ENCODE measurements at regions not wholly inside any gene's neighbourhood (a gene's known extent, or its start where the extent isn't known, plus 50 kb on each side); places are given as distances from the start of the nearest gene placed in this dataset.

- no peaks in the 10 kb centered on the region for H3K9me3 ChIP-seq (ENCODE audit: control insufficient read depth, low read length)
- no peak overlapping the region for H3K4me3 ChIP-seq (ENCODE audit: low read length in 2 of 2)
- intact Hi-C loops (cut with DNase I): no loop called here
- no peaks in the 10 kb centered on the region for H3K36me3 ChIP-seq (ENCODE audit: control insufficient read depth in 1 of 2, insufficient read depth in 2 of 2, low read length in 1 of 2)
- ATAC-seq (ENCODE audit: low FRiP score) (no peak), DNase-seq (no peak)
- WGBS, 2 donors: 55 to 57% methylated on average over 8 of the region's 8 CpGs
- no peaks in the 10 kb centered on the region for H3K4me1 ChIP-seq (ENCODE audit: control insufficient read depth in 1 of 2, insufficient read depth in 2 of 2, low read length in 2 of 2)
- peaks cover 0 to 2% of the 10 kb centered on the region in 2 donors for H3K27me3 ChIP-seq (ENCODE audit: control insufficient read depth in 1 of 2, insufficient read depth in 2 of 2, low read length in 1 of 2)
- no peak overlapping the region for H3K27ac ChIP-seq (ENCODE audit: low read depth in 1 of 2, low read length in 2 of 2)
These were observed 267.4 kb upstream of the ACVR2A start for GRCh38 chr2:147577323-147577997.

- H3K27me3 ChIP-seq (ENCODE audit: control insufficient read depth in 1 of 2, insufficient read depth in 2 of 2, low read length in 1 of 2): peaks cover 0 to 2% of the 10 kb centered on the region in 2 donors
- DNase-seq: no peak
- no peak overlapping the region for H3K4me3 ChIP-seq (ENCODE audit: low read length in 2 of 2)
- no peak for ATAC-seq (ENCODE audit: low FRiP score)
- H3K9me3 ChIP-seq (ENCODE audit: control insufficient read depth, low read length): no peaks in the 10 kb centered on the region
- no peaks in the 10 kb centered on the region for H3K4me1 ChIP-seq (ENCODE audit: control insufficient read depth in 1 of 2, insufficient read depth in 2 of 2, low read length in 2 of 2)
- H3K27ac ChIP-seq (ENCODE audit: low read depth in 1 of 2, low read length in 2 of 2): no peak overlapping the region
- 92 to 94% methylated on average over 3 of the region's 3 CpGs for WGBS, 2 donors
- H3K36me3 ChIP-seq (ENCODE audit: control insufficient read depth in 1 of 2, insufficient read depth in 2 of 2, low read length in 1 of 2): no peaks in the 10 kb centered on the region
- intact Hi-C loops (cut with DNase I): no loop called here
These were observed 269.7 kb upstream of the ACVR2A start for GRCh38 chr2:147575106-147575505.

GRCh38 chr2:147572622-147573021 lies 272.2 kb upstream of the ACVR2A start:
- no peaks in the 10 kb centered on the region for H3K9me3 ChIP-seq (ENCODE audit: control insufficient read depth, low read length)
- no peaks in the 10 kb centered on the region for H3K4me1 ChIP-seq (ENCODE audit: control insufficient read depth in 1 of 2, insufficient read depth in 2 of 2, low read length in 2 of 2)
- ATAC-seq (ENCODE audit: low FRiP score) (no peak), DNase-seq (no peak)
- WGBS, 2 donors: 92 to 96% methylated on average over 2 of the region's 2 CpGs
- intact Hi-C loops (cut with DNase I): no loop called here
- peaks cover 0 to 2% of the 10 kb centered on the region in 2 donors for H3K27me3 ChIP-seq (ENCODE audit: control insufficient read depth in 1 of 2, insufficient read depth in 2 of 2, low read length in 1 of 2)
- H3K36me3 ChIP-seq (ENCODE audit: control insufficient read depth in 1 of 2, insufficient read depth in 2 of 2, low read length in 1 of 2): no peaks in the 10 kb centered on the region
- H3K4me3 ChIP-seq (ENCODE audit: low read length in 2 of 2): no peak overlapping the region
- no peak overlapping the region for H3K27ac ChIP-seq (ENCODE audit: low read depth in 1 of 2, low read length in 2 of 2)

GRCh38 chr2:147569426-147569825 lies 275.4 kb upstream of the ACVR2A start:
- DNase-seq (no peak), ATAC-seq (ENCODE audit: low FRiP score) (no peak)
- H3K9me3 ChIP-seq (ENCODE audit: control insufficient read depth, low read length): no peaks in the 10 kb centered on the region
- WGBS, 2 donors: 72 to 76% methylated on average over 3 of the region's 3 CpGs
- no peaks in the 10 kb centered on the region for H3K36me3 ChIP-seq (ENCODE audit: control insufficient read depth in 1 of 2, insufficient read depth in 2 of 2, low read length in 1 of 2)
- no peak overlapping the region for H3K4me3 ChIP-seq (ENCODE audit: low read length in 2 of 2)
- H3K27me3 ChIP-seq (ENCODE audit: control insufficient read depth in 1 of 2, insufficient read depth in 2 of 2, low read length in 1 of 2): peaks cover 0 to 2% of the 10 kb centered on the region in 2 donors
- no peak overlapping the region for H3K27ac ChIP-seq (ENCODE audit: low read depth in 1 of 2, low read length in 2 of 2)
- no peaks in the 10 kb centered on the region for H3K4me1 ChIP-seq (ENCODE audit: control insufficient read depth in 1 of 2, insufficient read depth in 2 of 2, low read length in 2 of 2)
- intact Hi-C loops (cut with DNase I): no loop called here

GRCh38 chr2:147568109-147568508 lies 276.7 kb upstream of the ACVR2A start:
- 94 to 95% methylated on average over 3 of the region's 3 CpGs for WGBS, 2 donors
- DNase-seq (no peak), ATAC-seq (ENCODE audit: low FRiP score) (no peak)
- H3K27me3 ChIP-seq (ENCODE audit: control insufficient read depth in 1 of 2, insufficient read depth in 2 of 2, low read length in 1 of 2): no peaks in the 10 kb centered on the region
- no peak overlapping the region for H3K27ac ChIP-seq (ENCODE audit: low read depth in 1 of 2, low read length in 2 of 2)
- no peaks in the 10 kb centered on the region for H3K9me3 ChIP-seq (ENCODE audit: control insufficient read depth, low read length)
- H3K4me3 ChIP-seq (ENCODE audit: low read length in 2 of 2): no peak overlapping the region
- no peaks in the 10 kb centered on the region for H3K36me3 ChIP-seq (ENCODE audit: control insufficient read depth in 1 of 2, insufficient read depth in 2 of 2, low read length in 1 of 2)
- no peaks in the 10 kb centered on the region for H3K4me1 ChIP-seq (ENCODE audit: control insufficient read depth in 1 of 2, insufficient read depth in 2 of 2, low read length in 2 of 2)
- intact Hi-C loops (cut with DNase I): no loop called here

GRCh38 chr2:147567136-147567535 lies 277.7 kb upstream of the ACVR2A start:
- Histone ChIP-seq H3K4me1 (ENCODE audit: control insufficient read depth in 1 of 2, insufficient read depth in 2 of 2, low read length in 2 of 2) (no peaks in the 10 kb centered on the region), H3K27ac (ENCODE audit: low read depth in 1 of 2, low read length in 2 of 2) (no peak overlapping the region), H3K4me3 (ENCODE audit: low read length in 2 of 2) (no peak overlapping the region), H3K9me3 (ENCODE audit: control insufficient read depth, low read length) (no peaks in the 10 kb centered on the region), H3K27me3 (ENCODE audit: control insufficient read depth in 1 of 2, insufficient read depth in 2 of 2, low read length in 1 of 2) (no peaks in the 10 kb centered on the region), H3K36me3 (ENCODE audit: control insufficient read depth in 1 of 2, insufficient read depth in 2 of 2, low read length in 1 of 2) (no peaks in the 10 kb centered on the region)
- intact Hi-C loops (cut with DNase I): no loop called here
- WGBS, 2 donors: 59 to 66% methylated on average over 2 of the region's 2 CpGs
- no peak for DNase-seq
- ATAC-seq (ENCODE audit: low FRiP score): no peak

GRCh38 chr2:147560810-147561535 lies 283.9 kb upstream of the ACVR2A start:
- no peak for DNase-seq
- H3K27ac ChIP-seq (ENCODE audit: low read depth in 1 of 2, low read length in 2 of 2): no peak overlapping the region
- peaks cover 0 to 1% of the 10 kb centered on the region in 2 donors for H3K27me3 ChIP-seq (ENCODE audit: control insufficient read depth in 1 of 2, insufficient read depth in 2 of 2, low read length in 1 of 2)
- no peaks in the 10 kb centered on the region for H3K36me3 ChIP-seq (ENCODE audit: control insufficient read depth in 1 of 2, insufficient read depth in 2 of 2, low read length in 1 of 2)
- no peak overlapping the region for H3K4me3 ChIP-seq (ENCODE audit: low read length in 2 of 2)
- ATAC-seq (ENCODE audit: low FRiP score): no peak
- no peaks in the 10 kb centered on the region for H3K4me1 ChIP-seq (ENCODE audit: control insufficient read depth in 1 of 2, insufficient read depth in 2 of 2, low read length in 2 of 2)
- 47 to 48% methylated on average over 5 of the region's 5 CpGs for WGBS, 2 donors
- intact Hi-C loops (cut with DNase I): no loop called here
- no peaks in the 10 kb centered on the region for H3K9me3 ChIP-seq (ENCODE audit: control insufficient read depth, low read length)

GRCh38 chr2:147559070-147559725 lies 285.6 kb upstream of the ACVR2A start:
- Histone ChIP-seq H3K27me3 (ENCODE audit: control insufficient read depth in 1 of 2, insufficient read depth in 2 of 2, low read length in 1 of 2) (peaks cover 0 to 1% of the 10 kb centered on the region in 2 donors), H3K27ac (ENCODE audit: low read depth in 1 of 2, low read length in 2 of 2) (no peak overlapping the region), H3K4me1 (ENCODE audit: control insufficient read depth in 1 of 2, insufficient read depth in 2 of 2, low read length in 2 of 2) (no peaks in the 10 kb centered on the region), H3K4me3 (ENCODE audit: low read length in 2 of 2) (no peak overlapping the region), H3K36me3 (ENCODE audit: control insufficient read depth in 1 of 2, insufficient read depth in 2 of 2, low read length in 1 of 2) (no peaks in the 10 kb centered on the region), H3K9me3 (ENCODE audit: control insufficient read depth, low read length) (no peaks in the 10 kb centered on the region)
- DNase-seq (no peak), ATAC-seq (ENCODE audit: low FRiP score) (no peak)
- intact Hi-C loops (cut with DNase I): no loop called here
- 48 to 62% methylated on average over 4 of the region's 4 CpGs for WGBS, 2 donors
